Activated CD4-positive, alpha-beta T cell treated with anti-CD3 and anti-CD28 coated beads for 36 hours (primary cell): ENCODE measurements at regions not wholly inside any gene's neighbourhood (a gene's known extent, or its start where the extent isn't known, plus 50 kb on each side); places are given as distances from the start of the nearest gene placed in this dataset.

Source experiments
- ATAC-seq: fragments of 200-7000 bp; cut with Tn5 transposase; one replicate; pipeline ENCODE4 v1.10.0; 2021; ENCODE audit warnings: mild to moderate bottlenecking, moderate library complexity
- CTCF ChIA-PET: fragments of 350-600 bp; sonication (Branson Sonifier 250); formaldehyde crosslinking; loops from one replicate; lab custom pipeline; 2021; ENCODE audit warnings: antibody characterized with exemption; lab: Charles Lee
- POLR2A ChIA-PET: fragments of 350-600 bp; sonication (Branson Sonifier 250); formaldehyde crosslinking; loops from one replicate; lab custom pipeline; 2021; ENCODE audit warnings: antibody characterized with exemption, inconsistent platforms; lab: Charles Lee
- DNase-seq: peaks from one replicate; pipeline ENCODE4 v3.0.0-alpha.2; 2020
- H3K27ac Mint-ChIP-seq: one replicate; pipeline ENCODE4 v1.8.0; 2021; ENCODE audit warnings: mixed read lengths
- H3K27me3 Mint-ChIP-seq: one replicate; pipeline ENCODE4 v1.8.0; 2021; ENCODE audit warnings: mixed read lengths
- H3K36me3 Mint-ChIP-seq: one replicate; pipeline ENCODE4 v1.8.0; 2021; ENCODE audit warnings: low read depth, mixed read lengths
- H3K4me1 Mint-ChIP-seq: one replicate; pipeline ENCODE4 v1.8.0; 2021; ENCODE audit warnings: mixed read lengths
- H3K4me3 Mint-ChIP-seq: one replicate; pipeline ENCODE4 v1.8.0; 2021; ENCODE audit warnings: mild to moderate bottlenecking, moderate library complexity, mixed read lengths
- H3K9me3 Mint-ChIP-seq: one replicate; pipeline ENCODE4 v1.8.0; 2021; ENCODE audit warnings: low read depth, mixed read lengths
- intact Hi-C, 2 experiments: fragments of 100-400 bp; cut with DNase I in 1 of 2; cut with micrococcal nuclease in 1 of 2; formaldehyde crosslinking; loops; one replicate each; pipeline versions ENCODE4 v1.14.2 to v1.15.1; 2022 to 2024; cut with DNase I, micrococcal nuclease

GRCh38 chr5:15420201-15420600 lies 79.8 kb upstream of the FBXL7 start:
- H3K4me3 Mint-ChIP-seq = no peak overlapping the region
- no peak for ATAC-seq

GRCh38 chr5:15417156-15417555 lies 82.8 kb upstream of the FBXL7 start:
- CTCF ChIA-PET = no interaction called here
- ATAC-seq = no peak
- Mint-ChIP-seq H3K4me1 (no peaks in the 10 kb centered on the region), H3K9me3 (peaks cover 15% of the 10 kb centered on the region), H3K4me3 (no peak overlapping the region), H3K27ac (no peak overlapping the region), H3K36me3 (no peaks in the 10 kb centered on the region), H3K27me3 (no peaks in the 10 kb centered on the region)
- POLR2A ChIA-PET = no interaction called here
- DNase-seq = no peak
- intact Hi-C loops = no loop called here

More at GRCh38 chr5:15420201-15420600, 79.8 kb upstream of the FBXL7 start:
- Mint-ChIP-seq H3K36me3 (no peaks in the 10 kb centered on the region), H3K27me3 (no peaks in the 10 kb centered on the region), H3K4me1 (no peaks in the 10 kb centered on the region), H3K9me3 (peaks cover 8% of the 10 kb centered on the region), H3K27ac (no peak overlapping the region)
- no peak for DNase-seq
- ChIA-PET CTCF (no interaction called here), POLR2A (no interaction called here)
- intact Hi-C loops = no loop called here

- POLR2A ChIA-PET = no interaction called here
Measured at GRCh38 chr5:15406478-15406877, 93.5 kb upstream of the FBXL7 start.

GRCh38 chr5:15393146-15393545 lies 106.8 kb upstream of the FBXL7 start:
- Mint-ChIP-seq H3K9me3 (peaks cover 2% of the 10 kb centered on the region), H3K4me3 (no peak overlapping the region), H3K27ac (no peak overlapping the region), H3K36me3 (no peaks in the 10 kb centered on the region), H3K27me3 (no peaks in the 10 kb centered on the region), H3K4me1 (no peaks in the 10 kb centered on the region)
- no peak for DNase-seq
- intact Hi-C loops = no loop called here
- ChIA-PET POLR2A (no interaction called here), CTCF (interaction anchor here (0.7 kb wide), 1 partner anchor 687 kb away, joined by 3 read pairs; no protein-coding TSS in a partner anchor)
- ATAC-seq = no peak

More at GRCh38 chr5:15406478-15406877, 93.5 kb upstream of the FBXL7 start:
- ATAC-seq = no peak
- no peaks in the 10 kb centered on the region for H3K27me3 Mint-ChIP-seq
- H3K36me3 Mint-ChIP-seq = no peaks in the 10 kb centered on the region
- intact Hi-C loops = no loop called here
- CTCF ChIA-PET = no interaction called here
- no peak overlapping the region for H3K4me3 Mint-ChIP-seq
- H3K27ac Mint-ChIP-seq = no peak overlapping the region
- H3K4me1 Mint-ChIP-seq = no peaks in the 10 kb centered on the region
- H3K9me3 Mint-ChIP-seq = peaks cover 6% of the 10 kb centered on the region
- DNase-seq = no peak

- Mint-ChIP-seq H3K27me3 (no peaks in the 10 kb centered on the region), H3K27ac (no peak overlapping the region), H3K36me3 (no peaks in the 10 kb centered on the region), H3K4me3 (no peak overlapping the region), H3K4me1 (no peaks in the 10 kb centered on the region), H3K9me3 (peaks cover 2% of the 10 kb centered on the region)
- CTCF ChIA-PET = no interaction called here
- POLR2A ChIA-PET = no interaction called here
- ATAC-seq = no peak
- DNase-seq = no peak
- intact Hi-C loops = no loop called here
Measured at GRCh38 chr5:15391704-15392397, 108.1 kb upstream of the FBXL7 start.

GRCh38 chr5:15388866-15389265 lies 111.1 kb upstream of the FBXL7 start:
- POLR2A ChIA-PET = no interaction called here
- H3K4me3 Mint-ChIP-seq = no peak overlapping the region
- no peak overlapping the region for H3K27ac Mint-ChIP-seq
- CTCF ChIA-PET = no interaction called here
- intact Hi-C loops = no loop called here
- no peak for ATAC-seq
- peaks cover 2% of the 10 kb centered on the region for H3K9me3 Mint-ChIP-seq
- H3K36me3 Mint-ChIP-seq = no peaks in the 10 kb centered on the region
- no peak for DNase-seq
- no peaks in the 10 kb centered on the region for H3K4me1 Mint-ChIP-seq
- no peaks in the 10 kb centered on the region for H3K27me3 Mint-ChIP-seq

- ATAC-seq (no peak), DNase-seq (no peak)
- ChIA-PET POLR2A (no interaction called here), CTCF (no interaction called here)
- Mint-ChIP-seq H3K27ac (no peak overlapping the region), H3K36me3 (no peaks in the 10 kb centered on the region), H3K4me1 (no peaks in the 10 kb centered on the region), H3K27me3 (no peaks in the 10 kb centered on the region), H3K4me3 (no peak overlapping the region), H3K9me3 (peaks cover 2% of the 10 kb centered on the region)
- intact Hi-C loops = no loop called here
Measured at GRCh38 chr5:15387931-15388524, 112.0 kb upstream of the FBXL7 start.

- Mint-ChIP-seq H3K9me3 (peaks cover 2% of the 10 kb centered on the region), H3K4me3 (no peak overlapping the region), H3K27ac (no peak overlapping the region), H3K4me1 (no peaks in the 10 kb centered on the region), H3K36me3 (no peaks in the 10 kb centered on the region), H3K27me3 (no peaks in the 10 kb centered on the region)
- POLR2A ChIA-PET = no interaction called here
- no peak for DNase-seq
- intact Hi-C loops = no loop called here
- CTCF ChIA-PET = no interaction called here
- no peak for ATAC-seq
Measured at GRCh38 chr5:15386122-15386521, 113.9 kb upstream of the FBXL7 start.

- Mint-ChIP-seq H3K36me3 (no peaks in the 10 kb centered on the region), H3K9me3 (peaks cover 2% of the 10 kb centered on the region), H3K27ac (no peak overlapping the region), H3K4me3 (no peak overlapping the region), H3K27me3 (no peaks in the 10 kb centered on the region), H3K4me1 (no peaks in the 10 kb centered on the region)
- ChIA-PET CTCF (no interaction called here), POLR2A (no interaction called here)
- intact Hi-C loops = no loop called here
- DNase-seq (no peak), ATAC-seq (no peak)
Measured at GRCh38 chr5:15385553-15385952, 114.4 kb upstream of the FBXL7 start.

GRCh38 chr5:15385037-15385436 lies 114.9 kb upstream of the FBXL7 start:
- no peak overlapping the region for H3K27ac Mint-ChIP-seq
- no peak overlapping the region for H3K4me3 Mint-ChIP-seq
- DNase-seq (no peak), ATAC-seq (no peak)
- peaks cover 2% of the 10 kb centered on the region for H3K9me3 Mint-ChIP-seq
- ChIA-PET POLR2A (no interaction called here), CTCF (no interaction called here)
- H3K4me1 Mint-ChIP-seq = no peaks in the 10 kb centered on the region
- no peaks in the 10 kb centered on the region for H3K36me3 Mint-ChIP-seq
- H3K27me3 Mint-ChIP-seq = no peaks in the 10 kb centered on the region
- intact Hi-C loops = no loop called here

- no peak for ATAC-seq
- intact Hi-C loops = no loop called here
Measured at GRCh38 chr5:15384581-15384980, 115.4 kb upstream of the FBXL7 start.

GRCh38 chr5:15384176-15384575 lies 115.8 kb upstream of the FBXL7 start:
- ATAC-seq = no peak
- Mint-ChIP-seq H3K27me3 (no peaks in the 10 kb centered on the region), H3K36me3 (no peaks in the 10 kb centered on the region), H3K4me1 (no peaks in the 10 kb centered on the region), H3K9me3 (peaks cover 2% of the 10 kb centered on the region), H3K4me3 (no peak overlapping the region), H3K27ac (no peak overlapping the region)
- DNase-seq = no peak
- CTCF ChIA-PET = no interaction called here
- intact Hi-C loops = no loop called here
- POLR2A ChIA-PET = no interaction called here

More at GRCh38 chr5:15384581-15384980, 115.4 kb upstream of the FBXL7 start:
- Mint-ChIP-seq H3K4me1 (no peaks in the 10 kb centered on the region), H3K27me3 (no peaks in the 10 kb centered on the region), H3K36me3 (no peaks in the 10 kb centered on the region), H3K4me3 (no peak overlapping the region), H3K27ac (no peak overlapping the region), H3K9me3 (peaks cover 2% of the 10 kb centered on the region)
- POLR2A ChIA-PET = no interaction called here
- DNase-seq = no peak
- CTCF ChIA-PET = no interaction called here
